Endothelial cell of umbilical vein (primary cell): ENCODE measurements at regions not wholly inside any gene's neighbourhood (a gene's known extent, or its start where the extent isn't known, plus 50 kb on each side); places are given as distances from the start of the nearest gene placed in this dataset.

Source experiments
- FOS ChIP-seq: IDR thresholded peaks from 2 replicates; pipeline ENCODE4 v1.6.1; 2011; ENCODE audit warnings: mild to moderate bottlenecking, low read length, moderate library complexity, borderline replicate concordance; ENCODE audit not compliant: insufficient read depth
- POLR2A ChIP-seq: IDR thresholded peaks from 2 replicates; pipeline ENCODE4 v1.6.1; 2012; ENCODE audit warnings: low read depth, mild to moderate bottlenecking, control low read depth, low read length
- TF ChIP-seq, protein P1 (sequence below), 2 donors: IDR thresholded peaks; 1 replicate in 1 of 2; 2 replicates in 1 of 2; pipeline ENCODE4 v1.5.1; 2011; ENCODE audit warnings: low read length in 2 of 2, mild to moderate bottlenecking in 2 of 2, moderate library complexity in 2 of 2, control low read depth in 1 of 2, inconsistent platforms in 1 of 2, low read depth in 1 of 2; ENCODE audit not compliant: insufficient read depth in 1 of 2; ENCODE audit errors: extremely low read depth in 1 of 2

DNA sequence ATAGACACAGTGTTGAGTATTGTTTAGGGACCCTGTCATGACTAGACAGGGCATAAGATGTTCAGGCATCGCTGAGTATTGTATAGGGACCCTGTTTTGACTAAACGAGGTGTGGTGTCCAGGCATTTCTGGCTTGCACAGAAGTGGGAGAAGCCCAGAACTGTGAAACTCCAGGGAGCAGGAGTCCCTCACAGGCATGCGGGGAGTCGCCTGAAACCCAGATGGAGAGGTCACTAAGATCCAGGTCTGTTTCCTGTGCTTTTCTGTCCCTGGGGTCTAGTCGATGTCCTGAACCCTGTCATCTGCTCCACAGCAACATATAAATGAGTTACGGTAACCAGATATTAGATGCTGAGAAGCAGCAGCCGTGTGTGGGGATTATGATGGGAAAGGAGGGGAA is 469.0 kb upstream of the SALL3 start:
- TF ChIP-seq, protein P1, sequence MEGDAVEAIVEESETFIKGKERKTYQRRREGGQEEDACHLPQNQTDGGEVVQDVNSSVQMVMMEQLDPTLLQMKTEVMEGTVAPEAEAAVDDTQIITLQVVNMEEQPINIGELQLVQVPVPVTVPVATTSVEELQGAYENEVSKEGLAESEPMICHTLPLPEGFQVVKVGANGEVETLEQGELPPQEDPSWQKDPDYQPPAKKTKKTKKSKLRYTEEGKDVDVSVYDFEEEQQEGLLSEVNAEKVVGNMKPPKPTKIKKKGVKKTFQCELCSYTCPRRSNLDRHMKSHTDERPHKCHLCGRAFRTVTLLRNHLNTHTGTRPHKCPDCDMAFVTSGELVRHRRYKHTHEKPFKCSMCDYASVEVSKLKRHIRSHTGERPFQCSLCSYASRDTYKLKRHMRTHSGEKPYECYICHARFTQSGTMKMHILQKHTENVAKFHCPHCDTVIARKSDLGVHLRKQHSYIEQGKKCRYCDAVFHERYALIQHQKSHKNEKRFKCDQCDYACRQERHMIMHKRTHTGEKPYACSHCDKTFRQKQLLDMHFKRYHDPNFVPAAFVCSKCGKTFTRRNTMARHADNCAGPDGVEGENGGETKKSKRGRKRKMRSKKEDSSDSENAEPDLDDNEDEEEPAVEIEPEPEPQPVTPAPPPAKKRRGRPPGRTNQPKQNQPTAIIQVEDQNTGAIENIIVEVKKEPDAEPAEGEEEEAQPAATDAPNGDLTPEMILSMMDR (IDR thresholded peaks at IDR 0.05; ENCODE audit: extremely low read depth in 1 of 2, insufficient read depth in 1 of 2, low read depth in 1 of 2, low read length in 2 of 2) = no peak
- TF ChIP-seq POLR2A (no peak), FOS (no peak)
